T-cell (primary cell): ENCODE measurements at regions not wholly inside any gene's neighbourhood (a gene's known extent, or its start where the extent isn't known, plus 50 kb on each side); places are given as distances from the start of the nearest gene placed in this dataset.

Experiments used
- ATAC-seq, 4 experiments: fragments of 200-7000 bp in 3 of 4; fragments of 150-1000 bp in 1 of 4; cut with Tn5 transposase; replicated peaks in 1 of 4; 1 replicate in 3 of 4; 2 replicates in 1 of 4; pipeline ENCODE4 v1.10.0; 2021; ENCODE audit warnings: moderate library complexity in 3 of 4, mild to moderate bottlenecking in 2 of 4, moderate number of reproducible peaks in 1 of 4
- CTCF ChIA-PET, 2 donors: fragments of 300-600 bp; sonication (Branson Sonifier 250); formaldehyde crosslinking; loops; one replicate each; lab custom pipeline; 2022; ENCODE audit warnings: antibody characterized with exemption in 2 of 2; lab: Charles Lee
- POLR2A ChIA-PET, 2 donors: fragments of 300-600 bp; sonication (Branson Sonifier 250); formaldehyde crosslinking; loops; one replicate each; lab custom pipeline; 2022; ENCODE audit warnings: antibody characterized with exemption in 2 of 2; lab: Charles Lee
- DNase-seq, 35 experiments: peaks; one replicate each; pipeline versions ENCODE4 v3.0.0 to v3.0.0-alpha.2; 2013 to 2023
- H3K27ac ChIP-seq: one replicate; pipeline ENCODE4 v1.5.1; 2013; ENCODE audit warnings: low read length
- H3K27me3 ChIP-seq, 2 experiments: replicated peaks in 1 of 2; 1 replicate in 1 of 2; 2 replicates in 1 of 2; pipeline versions ENCODE4 v1.6.1 to v1.7.0; 2013; ENCODE audit warnings: low read length in 1 of 2, mixed read lengths in 1 of 2; ENCODE audit not compliant: control insufficient read depth in 2 of 2, insufficient read depth in 2 of 2; ENCODE audit errors: extremely low read depth in 1 of 2
- H3K36me3 ChIP-seq, 2 donors: 1 replicate in 1 of 2; 2 replicates in 1 of 2; pipeline versions ENCODE4 v1.6.1 to v1.7.0; 2013; ENCODE audit warnings: low read length in 1 of 2; ENCODE audit not compliant: control insufficient read depth in 2 of 2, insufficient read depth in 1 of 2; ENCODE audit errors: extremely low read depth in 1 of 2
- H3K4me1 ChIP-seq, 2 experiments: 1 replicate in 1 of 2; 2 replicates in 1 of 2; pipeline versions ENCODE4 v1.6.1 to v1.7.0; 2013; ENCODE audit warnings: low read length in 2 of 2, mixed read lengths in 1 of 2; ENCODE audit not compliant: insufficient read depth in 2 of 2, control insufficient read depth in 1 of 2; ENCODE audit errors: extremely low read depth in 1 of 2
- H3K4me3 ChIP-seq, 2 donors: 1 replicate in 1 of 2; 2 replicates in 1 of 2; pipeline versions ENCODE4 v1.5.1 to v1.7.0; 2013; ENCODE audit warnings: mild to moderate bottlenecking in 2 of 2, low read length in 1 of 2, moderate library complexity in 1 of 2; ENCODE audit not compliant: control insufficient read depth in 1 of 2; ENCODE audit errors: extremely low read depth in 1 of 2
- H3K9me3 ChIP-seq: 2 replicates; pipeline ENCODE4 v1.7.0; 2013
- H3K27ac Mint-ChIP-seq, 2 donors: one replicate each; pipeline ENCODE4 v1.8.0; 2020 to 2021; ENCODE audit warnings: mild to moderate bottlenecking in 2 of 2, mixed read lengths in 2 of 2
- H3K27me3 Mint-ChIP-seq, 2 donors: one replicate each; pipeline ENCODE4 v1.8.0; 2021 to 2022; ENCODE audit warnings: mixed read lengths in 2 of 2
- H3K36me3 Mint-ChIP-seq: one replicate; pipeline ENCODE4 v1.8.0; 2021; ENCODE audit warnings: mixed read lengths
- H3K4me1 Mint-ChIP-seq, 3 donors: one replicate each; pipeline ENCODE4 v1.8.0; 2020 to 2022; ENCODE audit warnings: mixed read lengths in 3 of 3, mild to moderate bottlenecking in 1 of 3
- H3K4me3 Mint-ChIP-seq, 3 donors: one replicate each; pipeline ENCODE4 v1.8.0; 2020 to 2022; ENCODE audit warnings: mild to moderate bottlenecking in 3 of 3, mixed read lengths in 3 of 3, moderate library complexity in 3 of 3
- H3K9me3 Mint-ChIP-seq, 3 donors: one replicate each; pipeline ENCODE4 v1.8.0; 2020 to 2022; ENCODE audit warnings: mixed read lengths in 3 of 3
- WGBS: methylation state at CpG from one replicate; pipeline ENCODE4 v1.1.5; 2013; ENCODE audit warnings: missing lambda C conversion rate; ENCODE audit not compliant: insufficient coverage; 5-methylcytosine and 5-hydroxymethylcytosine counted together

DNA sequence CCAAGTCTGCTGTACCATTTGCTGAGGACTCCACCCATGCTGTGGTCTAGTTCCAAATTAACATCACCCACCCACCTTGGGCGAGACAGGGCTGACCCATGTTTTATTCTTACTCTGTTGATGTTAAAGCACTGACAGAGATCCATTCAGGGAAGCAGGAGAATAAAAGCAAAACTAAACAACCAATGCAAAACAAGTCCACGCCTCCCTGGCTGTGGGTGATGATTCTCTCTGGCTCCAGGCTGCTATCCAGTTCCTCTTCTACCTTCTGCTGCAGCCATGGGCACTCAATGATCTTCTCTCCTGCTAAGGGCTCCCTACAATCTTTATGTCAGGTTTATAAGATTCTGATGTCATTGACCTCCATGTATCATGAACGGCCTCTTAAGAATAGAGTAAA, 786.6 kb upstream of the ID2 start:
- no peak overlapping the region for H3K4me3 Mint-ChIP-seq
- peaks cover 1 to 5% of the 10 kb centered on the region in 2 donors for H3K27me3 Mint-ChIP-seq
- ChIA-PET CTCF (no interaction called here), POLR2A (no interaction called here)
- WGBS = no CpG with 5 or more reads among the region's 3 CpGs
- no peak for DNase-seq
- no peaks in the 10 kb centered on the region for H3K36me3 Mint-ChIP-seq
- Histone ChIP-seq H3K9me3 (no peaks in the 10 kb centered on the region), H3K27me3 (peaks cover 0 to 3% of the 10 kb centered on the region in 2 experiments), H3K4me1 (no peaks in the 10 kb centered on the region), H3K36me3 (no peaks in the 10 kb centered on the region), H3K27ac (no peak overlapping the region), H3K4me3 (no peak overlapping the region)
- H3K4me1 Mint-ChIP-seq = peaks cover 10 to 12% (median 11%) of the 10 kb centered on the region in 3 donors
- ATAC-seq = no peak
- H3K27ac Mint-ChIP-seq = no peak overlapping the region
- H3K9me3 Mint-ChIP-seq = no peaks in the 10 kb centered on the region

DNA sequence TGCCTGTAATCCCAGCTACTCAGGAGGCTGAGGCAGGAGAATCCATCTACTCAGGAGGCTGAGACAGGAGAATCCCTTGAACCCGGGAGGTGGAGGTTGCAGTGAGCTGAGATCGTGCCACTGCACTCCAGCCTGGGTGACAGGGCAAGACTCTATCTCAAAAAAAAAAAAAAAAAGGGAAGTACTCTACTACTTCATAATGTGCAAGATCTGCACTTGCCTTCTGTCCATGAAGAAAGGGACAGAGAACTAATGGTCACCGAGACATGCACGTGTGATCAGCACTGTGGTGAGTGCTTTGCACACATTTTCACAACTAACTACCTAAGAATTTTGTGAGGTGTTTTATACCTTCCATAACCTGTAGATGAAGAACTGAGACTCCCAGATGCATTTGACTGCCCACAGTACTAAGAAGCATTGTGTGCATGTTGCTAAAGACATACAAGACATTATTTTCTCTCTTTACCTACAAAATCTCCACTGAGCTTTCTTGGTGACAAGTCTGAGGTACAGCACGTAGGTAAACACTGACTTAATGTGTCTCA, 784.8 kb upstream of the ID2 start:
- Mint-ChIP-seq H3K27ac (no peak overlapping the region), H3K4me1 (peaks cover 10 to 12% (median 11%) of the 10 kb centered on the region in 3 donors), H3K4me3 (no peak overlapping the region), H3K9me3 (no peaks in the 10 kb centered on the region), H3K36me3 (no peaks in the 10 kb centered on the region), H3K27me3 (peaks cover 1 to 5% of the 10 kb centered on the region in 2 donors)
- ATAC-seq (no peak), DNase-seq (no peak)
- H3K27me3 ChIP-seq = peaks cover 0 to 3% of the 10 kb centered on the region in 2 experiments
- ChIA-PET POLR2A (no interaction called here), CTCF (no interaction called here)
- no peak overlapping the region for H3K27ac ChIP-seq
- H3K4me1 ChIP-seq = no peaks in the 10 kb centered on the region
- no peaks in the 10 kb centered on the region for H3K9me3 ChIP-seq
- H3K4me3 ChIP-seq = no peak overlapping the region
- WGBS = 42% methylated on average over 2 of the region's 5 CpGs
- no peaks in the 10 kb centered on the region for H3K36me3 ChIP-seq

DNA sequence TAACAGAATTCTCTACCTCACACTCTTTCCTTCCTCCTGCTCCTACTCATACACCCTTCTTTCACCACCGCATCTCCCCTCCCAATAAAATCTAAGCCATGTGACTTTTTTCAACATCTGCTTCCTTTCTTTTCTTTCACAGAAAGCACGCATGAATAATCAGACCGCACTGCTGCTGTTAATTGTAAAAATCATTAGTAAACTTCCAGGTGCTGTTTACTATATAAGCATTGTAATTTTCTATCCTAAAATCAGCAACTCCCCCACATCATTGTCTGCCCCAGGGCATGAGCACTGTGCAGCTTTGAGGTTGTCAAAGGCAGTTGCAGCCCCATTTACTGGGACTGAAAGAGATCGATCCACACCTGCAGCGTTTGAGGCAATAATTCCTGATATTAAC, 782.6 kb upstream of the ID2 start:
- Mint-ChIP-seq H3K4me1 (peaks cover 10 to 12% (median 11%) of the 10 kb centered on the region in 3 donors), H3K27ac (no peak overlapping the region), H3K9me3 (no peaks in the 10 kb centered on the region), H3K27me3 (peaks cover 1 to 5% of the 10 kb centered on the region in 2 donors), H3K4me3 (no peak overlapping the region), H3K36me3 (no peaks in the 10 kb centered on the region)
- Histone ChIP-seq H3K9me3 (no peaks in the 10 kb centered on the region), H3K27ac (no peak overlapping the region), H3K4me3 (no peak overlapping the region), H3K4me1 (no peaks in the 10 kb centered on the region), H3K27me3 (peaks cover 0 to 3% of the 10 kb centered on the region in 2 experiments), H3K36me3 (no peaks in the 10 kb centered on the region)
- ATAC-seq = no peak
- 58% methylated on average over 2 of the region's 5 CpGs for WGBS
- no peak for DNase-seq
- ChIA-PET POLR2A (no interaction called here), CTCF (no interaction called here)

DNA sequence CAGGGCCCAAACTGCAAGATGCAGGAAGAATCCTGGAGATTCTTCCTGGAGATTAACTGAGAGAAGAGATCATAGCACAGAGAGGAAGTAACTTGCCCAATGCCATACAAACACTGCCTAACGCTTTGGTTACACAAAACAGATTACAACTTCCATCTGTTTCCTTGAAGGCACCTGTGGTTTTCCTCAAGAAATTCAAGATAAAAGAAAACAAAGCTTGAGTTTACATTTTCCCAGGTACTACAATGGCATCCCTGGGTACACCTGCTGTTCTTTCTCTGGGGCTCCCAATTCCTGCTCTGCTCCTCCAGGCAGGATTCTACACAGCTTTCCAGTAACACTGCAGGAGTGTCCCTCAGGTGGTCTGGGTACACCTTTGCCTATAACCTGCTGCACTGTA, 781.9 kb upstream of the ID2 start:
- no peaks in the 10 kb centered on the region for H3K36me3 ChIP-seq
- ChIA-PET POLR2A (no interaction called here), CTCF (no interaction called here)
- no peak overlapping the region for H3K27ac Mint-ChIP-seq
- H3K27ac ChIP-seq = no peak overlapping the region
- H3K4me3 Mint-ChIP-seq = no peak overlapping the region
- peaks cover 1 to 5% of the 10 kb centered on the region in 2 donors for H3K27me3 Mint-ChIP-seq
- 71% methylated on average over 1 of the region's 1 CpG for WGBS
- no peak for ATAC-seq
- H3K4me1 Mint-ChIP-seq = peaks cover 10 to 12% (median 11%) of the 10 kb centered on the region in 3 donors
- H3K4me1 ChIP-seq = no peaks in the 10 kb centered on the region
- H3K4me3 ChIP-seq = no peak overlapping the region
- H3K27me3 ChIP-seq = peaks cover 0 to 3% of the 10 kb centered on the region in 2 experiments
- H3K9me3 Mint-ChIP-seq = no peaks in the 10 kb centered on the region
- DNase-seq = no peak
- H3K9me3 ChIP-seq = no peaks in the 10 kb centered on the region
- H3K36me3 Mint-ChIP-seq = no peaks in the 10 kb centered on the region

- Mint-ChIP-seq H3K4me1 (peaks cover 10 to 12% (median 11%) of the 10 kb centered on the region in 3 donors), H3K27me3 (peaks cover 1 to 5% of the 10 kb centered on the region in 2 donors)
- DNase-seq = no peak
Observed at GRCh38 chr2:7900593-7900992, 781.3 kb upstream of the ID2 start.

GRCh38 chr2:7902251-7902765, 779.5 kb upstream of the ID2 start:
- Mint-ChIP-seq H3K27me3 (peaks cover 1 to 5% of the 10 kb centered on the region in 2 donors), H3K4me3 (no peak overlapping the region), H3K27ac (no peak overlapping the region), H3K4me1 (peaks cover 10 to 12% (median 11%) of the 10 kb centered on the region in 3 donors), H3K36me3 (no peaks in the 10 kb centered on the region), H3K9me3 (no peaks in the 10 kb centered on the region)
- DNase-seq (no peak), ATAC-seq (no peak)
- Histone ChIP-seq H3K4me3 (no peak overlapping the region), H3K27ac (no peak overlapping the region), H3K4me1 (no peaks in the 10 kb centered on the region), H3K9me3 (no peaks in the 10 kb centered on the region), H3K36me3 (no peaks in the 10 kb centered on the region), H3K27me3 (no peaks in the 10 kb centered on the region)
- ChIA-PET CTCF (no interaction called here), POLR2A (no interaction called here)
- WGBS = 80% methylated on average over 3 of the region's 5 CpGs

More at GRCh38 chr2:7900593-7900992, 781.3 kb upstream of the ID2 start:
- CTCF ChIA-PET = no interaction called here
- Histone ChIP-seq H3K9me3 (no peaks in the 10 kb centered on the region), H3K36me3 (no peaks in the 10 kb centered on the region), H3K4me3 (no peak overlapping the region), H3K4me1 (no peaks in the 10 kb centered on the region), H3K27ac (no peak overlapping the region), H3K27me3 (no peaks in the 10 kb centered on the region)
- POLR2A ChIA-PET = no interaction called here
- Mint-ChIP-seq H3K36me3 (no peaks in the 10 kb centered on the region), H3K27ac (no peak overlapping the region), H3K4me3 (no peak overlapping the region), H3K9me3 (no peaks in the 10 kb centered on the region)
- no peak for ATAC-seq
- WGBS = 46% methylated on average over 3 of the region's 5 CpGs
